NOMO-1 (cell line): ENCODE measurements at regions not wholly inside any gene's neighbourhood (a gene's known extent, or its start where the extent isn't known, plus 50 kb on each side); places are given as distances from the start of the nearest gene placed in this dataset.

ENCODE experiments used
- DNase-seq, 2 experiments: peaks; one replicate each; lab custom pipeline; 2025; ENCODE audit not compliant: unreplicated experiment in 2 of 2; lab: John Stamatoyannopoulos, UW

DNA sequence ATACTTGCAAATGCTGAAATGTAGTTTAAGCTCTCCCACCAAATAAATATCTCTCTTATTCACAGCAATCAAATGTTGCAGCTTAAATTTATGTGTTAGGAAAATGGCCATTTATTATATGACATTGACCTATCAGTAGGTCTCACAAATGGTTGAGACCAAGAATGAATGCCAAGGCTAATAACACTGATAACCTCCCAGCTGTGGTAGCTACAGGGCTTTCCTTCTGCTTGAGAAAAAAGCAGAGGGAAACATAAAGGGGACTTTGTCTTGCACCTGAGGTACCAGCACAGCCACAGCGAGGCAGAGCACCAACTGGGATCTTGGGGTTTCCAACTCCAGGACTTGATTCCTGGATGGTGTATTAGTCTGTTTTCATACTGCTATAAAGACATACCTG lies 73.1 kb upstream of the TTC14 start:
- no peak for DNase-seq

DNA sequence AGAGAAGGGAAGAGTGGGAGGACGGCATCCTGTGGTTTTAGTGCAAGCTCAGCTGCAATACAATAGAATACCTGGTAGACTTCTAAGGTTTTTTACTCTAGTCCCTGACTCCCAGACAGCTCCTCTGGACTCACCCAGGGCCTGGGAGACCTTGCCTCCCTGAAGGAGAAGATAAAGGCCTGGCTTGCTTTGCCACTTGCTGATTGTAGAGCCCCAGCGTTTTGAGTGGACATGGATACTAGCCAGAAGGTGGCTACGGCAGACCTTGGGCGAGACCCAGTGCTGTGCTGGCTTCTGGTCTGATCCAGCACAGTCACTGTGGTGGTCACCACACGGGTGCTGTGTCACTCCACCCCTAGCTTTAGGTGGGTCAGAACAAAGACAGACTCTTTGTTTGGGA lies 72.2 kb upstream of the TTC14 start:
- DNase-seq: no peak

DNA sequence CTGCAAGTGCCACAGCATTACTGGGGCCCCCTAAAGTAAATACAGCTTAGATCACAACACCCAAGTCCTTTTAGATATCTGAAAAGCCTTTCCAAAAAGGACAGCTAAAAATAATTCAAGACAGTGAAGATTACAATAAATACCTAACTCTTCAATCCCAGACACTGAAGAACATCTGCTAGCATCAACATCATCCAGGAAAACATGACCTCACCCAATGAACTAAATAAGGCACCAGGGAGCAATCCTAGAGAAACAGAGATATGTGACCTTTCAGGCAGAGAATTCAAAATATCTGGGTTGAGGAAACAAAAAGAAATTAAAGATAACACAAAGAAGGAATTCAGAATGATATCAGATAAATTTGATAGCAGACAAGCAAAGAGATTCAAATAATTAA lies 71.7 kb upstream of the TTC14 start:
- no peak for DNase-seq

DNA sequence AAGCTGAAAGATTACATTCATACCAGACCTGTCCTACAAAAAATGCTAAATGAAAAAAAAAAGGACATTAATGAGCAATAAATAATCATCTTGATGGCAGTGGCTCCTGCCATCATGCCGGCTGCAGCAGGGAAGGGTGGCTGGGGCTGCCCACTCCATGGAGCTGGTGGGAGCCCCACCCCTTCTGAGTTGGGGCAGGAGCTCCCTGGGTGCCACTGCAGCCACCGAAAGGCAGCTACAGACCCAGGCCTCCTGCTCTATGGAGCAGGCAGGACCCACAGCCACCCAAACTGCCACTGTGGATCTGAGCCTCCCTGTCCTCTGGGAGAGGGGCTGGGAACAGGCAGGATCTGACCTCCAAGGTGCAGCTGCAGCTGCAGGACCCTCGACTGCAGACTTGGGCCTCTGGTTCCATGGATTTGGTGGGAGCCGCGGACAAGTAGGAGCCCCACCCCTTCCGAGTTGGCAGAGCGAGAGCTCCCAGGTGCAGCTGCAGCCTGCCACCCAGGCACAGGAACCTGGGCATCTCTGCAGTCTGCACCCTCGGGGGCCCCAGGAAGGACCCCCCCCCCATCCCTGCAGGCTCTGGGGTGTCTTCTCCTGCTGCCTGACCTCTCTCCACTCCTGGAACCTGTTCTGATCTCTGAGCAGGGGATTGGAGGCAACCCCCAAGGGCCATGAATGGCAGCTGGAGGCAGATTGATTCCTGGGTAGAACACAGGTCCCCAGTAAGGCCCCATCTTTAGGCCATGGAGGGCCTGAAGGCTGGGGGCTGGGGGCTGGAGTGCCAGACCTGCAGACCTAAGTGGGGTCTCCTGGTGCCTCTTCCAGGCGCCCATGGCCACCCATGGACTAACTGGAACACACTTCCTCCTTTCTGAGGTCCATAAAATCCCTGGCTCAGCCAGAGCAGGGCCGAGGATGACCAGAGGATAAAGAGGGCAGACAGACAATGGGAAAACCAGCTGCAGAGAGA lies 70.4 kb upstream of the TTC14 start:
- DNase-seq: no peak

DNA sequence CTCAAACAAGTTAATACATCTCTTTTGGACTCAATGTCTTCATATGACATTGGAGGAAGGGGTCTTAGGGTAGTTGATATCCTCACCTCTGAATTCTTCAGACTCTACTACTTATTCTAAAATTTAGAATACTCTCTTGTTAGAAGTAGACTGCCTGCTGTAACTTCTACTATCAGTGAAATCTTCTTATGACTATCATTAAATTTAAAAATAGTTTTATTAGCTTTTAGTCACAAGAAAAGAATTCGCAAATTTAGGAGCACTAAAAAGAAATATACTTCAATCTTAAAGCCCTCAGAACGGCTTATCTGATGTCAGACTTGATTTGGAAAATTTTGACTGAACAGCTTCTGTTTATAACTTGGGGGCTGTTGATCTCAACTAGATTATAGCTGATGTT lies 67.1 kb upstream of the TTC14 start:
- DNase-seq: no peak

DNA sequence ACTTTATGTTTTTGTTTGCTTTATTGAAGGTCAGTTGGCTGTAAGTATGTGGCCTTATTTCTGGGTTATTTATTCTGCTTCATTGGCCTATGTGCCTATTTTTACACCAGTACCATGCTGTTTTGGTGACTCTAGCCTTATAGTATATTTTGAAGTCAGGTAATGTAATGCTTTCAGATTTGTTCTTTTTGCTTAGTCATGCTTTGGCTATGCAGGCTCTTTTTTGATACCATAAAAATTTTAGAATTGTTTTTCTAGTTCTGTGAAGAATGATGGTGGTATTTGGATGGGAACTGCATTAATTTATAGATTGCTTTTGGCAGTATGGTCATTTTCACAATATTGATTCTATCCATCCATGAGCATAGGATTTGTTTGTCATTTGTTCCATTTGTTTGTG lies 63.5 kb upstream of the TTC14 start:
- DNase-seq: no peak

DNA sequence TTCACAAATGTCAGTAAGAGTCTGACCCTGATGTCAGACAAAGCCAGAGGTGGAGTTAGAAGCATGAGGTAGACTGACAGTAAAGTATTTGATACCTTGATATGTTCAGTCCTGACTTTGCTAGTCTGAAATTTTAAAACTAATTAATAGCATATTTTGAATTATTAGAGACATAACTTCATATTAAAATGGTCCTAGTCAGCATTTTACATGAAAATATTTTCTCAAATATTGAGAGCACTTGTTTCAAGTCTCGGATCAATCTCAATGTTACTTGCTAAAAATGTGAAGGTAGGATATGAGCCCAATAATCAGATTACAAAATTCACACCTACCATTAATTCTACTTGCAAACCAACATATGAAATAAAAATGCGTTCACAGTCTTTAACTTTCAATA lies 58.1 kb upstream of the TTC14 start:
- no peak for DNase-seq

DNA sequence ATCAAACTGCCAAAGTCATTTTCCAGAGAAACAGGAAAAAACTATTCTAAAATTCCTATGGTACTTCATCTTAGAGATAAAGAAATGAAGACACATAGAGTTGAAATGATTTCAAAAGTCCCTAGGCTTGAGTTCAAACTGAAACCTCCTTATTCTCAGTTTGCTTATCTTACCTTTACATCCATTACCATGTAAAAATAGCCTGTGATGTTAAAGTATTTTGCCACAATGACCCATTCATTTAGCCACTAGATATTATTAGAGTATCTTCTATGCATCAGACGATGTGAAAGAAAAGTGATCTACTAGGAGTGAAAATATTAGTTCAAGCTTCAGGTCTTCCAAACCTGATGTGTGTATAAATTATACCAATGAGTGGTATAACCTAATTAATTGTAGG lies 55.1 kb upstream of the TTC14 start:
- DNase-seq: no peak

DNA sequence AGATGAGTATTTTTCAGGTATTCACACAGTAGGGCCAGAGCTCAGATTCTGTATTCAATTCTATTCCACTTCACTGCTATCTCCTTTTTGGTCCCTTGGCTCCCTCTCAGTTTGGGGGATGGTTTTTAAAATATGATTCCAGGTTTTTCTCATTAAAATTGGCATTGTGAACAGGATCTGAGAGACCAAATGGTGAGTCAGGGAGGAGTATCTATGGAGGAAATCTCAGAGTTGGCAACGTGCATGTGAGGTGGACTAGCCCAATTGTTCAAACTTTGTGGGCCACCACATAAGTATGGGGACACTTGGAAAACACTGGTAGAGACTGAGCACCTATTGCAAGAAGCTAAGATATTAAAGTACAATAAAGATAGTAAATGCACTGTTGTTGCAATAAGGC lies 53.9 kb upstream of the TTC14 start:
- DNase-seq: no peak
